GM06990 (cell line): ENCODE measurements at regions not wholly inside any gene's neighbourhood (a gene's known extent, or its start where the extent isn't known, plus 50 kb on each side); places are given as distances from the start of the nearest gene placed in this dataset.

Experiments
- DNase-seq: peaks from one replicate; pipeline ENCODE4 v3.0.0-alpha.2; 2011; ENCODE audit not compliant: insufficient read length; ENCODE audit errors: extremely low read depth
- H3K27me3 ChIP-seq: replicated peaks from 2 replicates; pipeline ENCODE4 v1.6.0; 2011; ENCODE audit warnings: low read length; ENCODE audit not compliant: control insufficient read depth, insufficient read depth
- H3K36me3 ChIP-seq: 2 replicates; pipeline ENCODE4 v1.5.1; 2011; ENCODE audit warnings: low read length; ENCODE audit not compliant: control insufficient read depth, insufficient read depth
- H3K4me3 ChIP-seq: replicated peaks from 2 replicates; pipeline ENCODE4 v1.5.1; 2011; ENCODE audit warnings: low read depth, mild to moderate bottlenecking, control low read depth, low read length
- CTCF ChIP-seq: IDR thresholded peaks from 2 replicates; pipeline ENCODE4 v1.5.1; 2011; ENCODE audit warnings: low read length, control low read depth, mild to moderate bottlenecking, inconsistent platforms; ENCODE audit not compliant: insufficient read depth, poor library complexity, severe bottlenecking

GRCh38 chr16:64292953-64293352, 828.9 kb downstream of the CDH11 start:
- no peak for DNase-seq
- TF ChIP-seq CTCF = no peak
- no peaks in the 10 kb centered on the region for H3K36me3 ChIP-seq
- no peak overlapping the region for H3K4me3 ChIP-seq
- no peaks in the 10 kb centered on the region for H3K27me3 ChIP-seq

GRCh38 chr16:64292161-64292560, 829.7 kb downstream of the CDH11 start:
- Histone ChIP-seq H3K27me3 (no peaks in the 10 kb centered on the region), H3K4me3 (no peak overlapping the region), H3K36me3 (no peaks in the 10 kb centered on the region)
- no peak for DNase-seq
- TF ChIP-seq CTCF = no peak

- H3K4me3 ChIP-seq = no peak overlapping the region
- DNase-seq = no peak
- H3K36me3 ChIP-seq = no peaks in the 10 kb centered on the region
- no peaks in the 10 kb centered on the region for H3K27me3 ChIP-seq
- no peak for TF ChIP-seq CTCF
These were observed 831.4 kb downstream of the CDH11 start for GRCh38 chr16:64290461-64290860.

GRCh38 chr16:64287655-64288528, 834.0 kb downstream of the CDH11 start:
- Histone ChIP-seq H3K36me3 (no peaks in the 10 kb centered on the region), H3K4me3 (no peak overlapping the region), H3K27me3 (no peaks in the 10 kb centered on the region)
- no peak for DNase-seq
- TF ChIP-seq CTCF = no peak

GRCh38 chr16:64282181-64282580, 839.7 kb downstream of the CDH11 start:
- no peak for TF ChIP-seq CTCF
- Histone ChIP-seq H3K27me3 (no peaks in the 10 kb centered on the region), H3K36me3 (no peaks in the 10 kb centered on the region), H3K4me3 (no peak overlapping the region)
- DNase-seq = no peak

- no peak for TF ChIP-seq CTCF
- H3K4me3 ChIP-seq = no peak overlapping the region
- H3K27me3 ChIP-seq = no peaks in the 10 kb centered on the region
- DNase-seq = no peak
- no peaks in the 10 kb centered on the region for H3K36me3 ChIP-seq
These were observed 841.5 kb downstream of the CDH11 start for GRCh38 chr16:64280317-64280716.
